Gastrocnemius medialis (tissue), 4 donors: ENCODE measurements at regions not wholly inside any gene's neighbourhood (a gene's known extent, or its start where the extent isn't known, plus 50 kb on each side); places are given as distances from the start of the nearest gene placed in this dataset.

Experiments
- POLR2A ChIP-seq, 2 donors: fragments of 450-650 bp; IDR thresholded peaks; one replicate each; pipeline ENCODE4 v1.6.1; 2017; ENCODE audit warnings: antibody characterized with exemption in 2 of 2, mild to moderate bottlenecking in 2 of 2, moderate library complexity in 2 of 2
- TF ChIP-seq, protein P1 (sequence below), 5 experiments: fragments of 450-650 bp in 3 of 5; fragments of 200-600 bp in 2 of 5; sonication (generic) in 2 of 5; IDR thresholded peaks in 4 of 5; conservative IDR thresholded peaks in 1 of 5; 1 replicate in 4 of 5; 2 replicates in 1 of 5; pipeline ENCODE4 v1.5.1; 2016 to 2019; ENCODE audit warnings: antibody characterized with exemption in 5 of 5, mild to moderate bottlenecking in 3 of 5, moderate library complexity in 3 of 5

DNA sequence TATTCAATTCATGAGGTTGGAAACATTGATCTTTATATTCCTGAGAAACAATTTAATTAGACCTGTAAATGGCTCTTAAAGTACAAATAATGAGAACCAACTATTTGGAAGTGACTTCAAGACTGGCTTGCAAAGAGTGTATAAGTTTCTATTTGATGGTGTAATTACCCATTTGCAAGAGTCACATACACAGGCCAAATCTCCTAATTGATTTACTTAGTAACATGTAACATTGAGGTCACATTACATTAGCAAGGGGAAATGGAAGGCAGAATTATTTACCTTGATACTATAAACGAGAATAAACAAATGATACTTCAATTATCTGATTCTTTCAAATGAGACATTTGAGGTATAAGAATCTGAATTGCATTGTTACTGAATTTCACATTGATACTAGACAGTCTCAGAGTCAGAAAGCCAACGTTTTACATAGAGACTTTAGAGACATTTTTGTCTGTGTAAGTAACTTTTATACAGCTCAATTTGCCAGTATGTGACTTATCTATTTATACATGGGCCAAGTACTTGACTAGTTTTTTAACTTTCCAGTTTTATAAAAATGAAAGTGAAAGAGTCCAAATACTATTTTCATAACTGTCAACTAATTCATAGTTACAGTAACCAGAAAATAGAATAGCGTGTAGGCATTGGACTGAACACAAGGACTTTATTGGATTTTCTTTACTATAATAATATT, 95.6 kb upstream of the RFC3 start:
- TF ChIP-seq, protein P1, sequence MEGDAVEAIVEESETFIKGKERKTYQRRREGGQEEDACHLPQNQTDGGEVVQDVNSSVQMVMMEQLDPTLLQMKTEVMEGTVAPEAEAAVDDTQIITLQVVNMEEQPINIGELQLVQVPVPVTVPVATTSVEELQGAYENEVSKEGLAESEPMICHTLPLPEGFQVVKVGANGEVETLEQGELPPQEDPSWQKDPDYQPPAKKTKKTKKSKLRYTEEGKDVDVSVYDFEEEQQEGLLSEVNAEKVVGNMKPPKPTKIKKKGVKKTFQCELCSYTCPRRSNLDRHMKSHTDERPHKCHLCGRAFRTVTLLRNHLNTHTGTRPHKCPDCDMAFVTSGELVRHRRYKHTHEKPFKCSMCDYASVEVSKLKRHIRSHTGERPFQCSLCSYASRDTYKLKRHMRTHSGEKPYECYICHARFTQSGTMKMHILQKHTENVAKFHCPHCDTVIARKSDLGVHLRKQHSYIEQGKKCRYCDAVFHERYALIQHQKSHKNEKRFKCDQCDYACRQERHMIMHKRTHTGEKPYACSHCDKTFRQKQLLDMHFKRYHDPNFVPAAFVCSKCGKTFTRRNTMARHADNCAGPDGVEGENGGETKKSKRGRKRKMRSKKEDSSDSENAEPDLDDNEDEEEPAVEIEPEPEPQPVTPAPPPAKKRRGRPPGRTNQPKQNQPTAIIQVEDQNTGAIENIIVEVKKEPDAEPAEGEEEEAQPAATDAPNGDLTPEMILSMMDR (IDR thresholded peaks at IDR 0.05 in 4 of 5, conservative IDR thresholded peaks at IDR 0.05 in 1 of 5): no peak
- no peak for TF ChIP-seq POLR2A (IDR thresholded peaks at IDR 0.05)
